ENCODE measurements at regions not wholly inside any gene's neighbourhood (a gene's known extent, or its start where the extent isn't known, plus 50 kb on each side); places are given as distances from the start of the nearest gene placed in this dataset.
A peak's percentile ranks its signal among the peaks of the same experiment; 100 is the strongest.

GRCh38 chr4:165600959-165601683 lies 222.3 kb downstream of the CPE start:
- H3K27ac ChIP-seq (ENCODE audit: insufficient read depth in 1 of 2, low read depth in 1 of 2, low read length in 2 of 2, poor library complexity in 1 of 2, severe bottlenecking in 2 of 2), result peak overlapping the region in 1 of 2 experiments; percentile 23
- 0% methylated on average over 4 of the region's 4 CpGs for WGBS (ENCODE audit: insufficient coverage)
- peak; percentile 74 to 93 (median 89) for DNase-seq

GRCh38 chr4:165602621-165603020 lies 223.8 kb downstream of the CPE start:
- no peak overlapping the region for H3K4me3 ChIP-seq (ENCODE audit: control insufficient read depth in 1 of 7, extremely low read depth in 1 of 7, insufficient read depth in 4 of 7, low read depth in 2 of 7, low read length in 6 of 7)
- no peaks in the 10 kb centered on the region for H3K27me3 ChIP-seq (replicated peaks in 2 of 5; ENCODE audit: control insufficient read depth in 4 of 5, insufficient read depth in 5 of 5, low read length in 4 of 5)
- POLR2A ChIA-PET, result no interaction called here
- peaks cover 10 to 36% (median 24%) of the 10 kb centered on the region in 4 experiments for H3K4me1 ChIP-seq (ENCODE audit: control extremely low read depth in 1 of 4, control insufficient read depth in 4 of 4, insufficient read depth in 4 of 4, low read length in 3 of 4)
- 100% methylated on average over 1 of the region's 4 CpGs for WGBS (ENCODE audit: insufficient coverage)
- H3K9me3 ChIP-seq (ENCODE audit: control extremely low read depth in 1 of 5, control insufficient read depth in 4 of 5, insufficient read depth in 2 of 5, low read depth in 1 of 5, low read length in 4 of 5), result no peaks in the 10 kb centered on the region
- peak in 2 of 3 donors; percentile 10 to 49 for DNase-seq
- no peak overlapping the region for H3K27ac ChIP-seq (ENCODE audit: insufficient read depth in 1 of 2, low read depth in 1 of 2, low read length in 2 of 2, poor library complexity in 1 of 2, severe bottlenecking in 2 of 2)
- CTCF ChIA-PET, result no interaction called here
- no peaks in the 10 kb centered on the region for H3K36me3 ChIP-seq (ENCODE audit: control insufficient read depth in 4 of 4, insufficient read depth in 4 of 4, low read length in 3 of 4)

More at GRCh38 chr4:165600959-165601683, 222.3 kb downstream of the CPE start:
- ChIA-PET POLR2A (no interaction called here), CTCF (no interaction called here)
- no peaks in the 10 kb centered on the region for H3K36me3 ChIP-seq (ENCODE audit: control insufficient read depth in 4 of 4, insufficient read depth in 4 of 4, low read length in 3 of 4)
- no peaks in the 10 kb centered on the region for H3K27me3 ChIP-seq (replicated peaks in 2 of 5; ENCODE audit: control insufficient read depth in 4 of 5, insufficient read depth in 5 of 5, low read length in 4 of 5)
- no peaks in the 10 kb centered on the region for H3K9me3 ChIP-seq (ENCODE audit: control extremely low read depth in 1 of 5, control insufficient read depth in 4 of 5, insufficient read depth in 2 of 5, low read depth in 1 of 5, low read length in 4 of 5)
- H3K4me3 ChIP-seq (ENCODE audit: control insufficient read depth in 1 of 7, extremely low read depth in 1 of 7, insufficient read depth in 4 of 7, low read depth in 2 of 7, low read length in 6 of 7), result peak overlapping the region in 2 of 7 experiments; percentile 21 to 45
- H3K4me1 ChIP-seq (ENCODE audit: control extremely low read depth in 1 of 4, control insufficient read depth in 4 of 4, insufficient read depth in 4 of 4, low read length in 3 of 4), result peaks cover 10 to 36% (median 24%) of the 10 kb centered on the region in 4 experiments

GRCh38 chr4:165604181-165604580 lies 225.4 kb downstream of the CPE start:
- Histone ChIP-seq H3K27ac (ENCODE audit: insufficient read depth in 1 of 2, low read depth in 1 of 2, low read length in 2 of 2, poor library complexity in 1 of 2, severe bottlenecking in 2 of 2) (no peak overlapping the region), H3K9me3 (ENCODE audit: control extremely low read depth in 1 of 5, control insufficient read depth in 4 of 5, insufficient read depth in 2 of 5, low read depth in 1 of 5, low read length in 4 of 5) (no peaks in the 10 kb centered on the region), H3K4me1 (ENCODE audit: control extremely low read depth in 1 of 4, control insufficient read depth in 4 of 4, insufficient read depth in 4 of 4, low read length in 3 of 4) (peaks cover 10 to 36% (median 24%) of the 10 kb centered on the region in 4 experiments), H3K27me3 (replicated peaks in 2 of 5; ENCODE audit: control insufficient read depth in 4 of 5, insufficient read depth in 5 of 5, low read length in 4 of 5) (no peaks in the 10 kb centered on the region), H3K36me3 (ENCODE audit: control insufficient read depth in 4 of 4, insufficient read depth in 4 of 4, low read length in 3 of 4) (no peaks in the 10 kb centered on the region), H3K4me3 (ENCODE audit: control insufficient read depth in 1 of 7, extremely low read depth in 1 of 7, insufficient read depth in 4 of 7, low read depth in 2 of 7, low read length in 6 of 7) (no peak overlapping the region)
- ChIA-PET CTCF (interaction anchor here (1.1 to 1.4 kb wide), 2 partner anchors 9 to 11 kb away, joined by 3 read pairs; no protein-coding TSS in a partner anchor), POLR2A (no interaction called here)
- WGBS (ENCODE audit: insufficient coverage), result 69% methylated on average over 2 of the region's 2 CpGs
- DNase-seq, result no peak

- Histone ChIP-seq H3K27ac (ENCODE audit: insufficient read depth in 1 of 2, low read depth in 1 of 2, low read length in 2 of 2, poor library complexity in 1 of 2, severe bottlenecking in 2 of 2) (no peak overlapping the region), H3K36me3 (ENCODE audit: control insufficient read depth in 4 of 4, insufficient read depth in 4 of 4, low read length in 3 of 4) (no peaks in the 10 kb centered on the region), H3K4me3 (ENCODE audit: control insufficient read depth in 1 of 7, extremely low read depth in 1 of 7, insufficient read depth in 4 of 7, low read depth in 2 of 7, low read length in 6 of 7) (no peak overlapping the region), H3K9me3 (ENCODE audit: control extremely low read depth in 1 of 5, control insufficient read depth in 4 of 5, insufficient read depth in 2 of 5, low read depth in 1 of 5, low read length in 4 of 5) (no peaks in the 10 kb centered on the region), H3K27me3 (replicated peaks in 2 of 5; ENCODE audit: control insufficient read depth in 4 of 5, insufficient read depth in 5 of 5, low read length in 4 of 5) (no peaks in the 10 kb centered on the region), H3K4me1 (ENCODE audit: control extremely low read depth in 1 of 4, control insufficient read depth in 4 of 4, insufficient read depth in 4 of 4, low read length in 3 of 4) (peaks cover 8 to 36% (median 19%) of the 10 kb centered on the region in 4 experiments)
- DNase-seq, result no peak
- ChIA-PET POLR2A (no interaction called here), CTCF (no interaction called here)
- 93% methylated on average over 1 of the region's 1 CpG for WGBS (ENCODE audit: insufficient coverage)
Observed at GRCh38 chr4:165605811-165606210, 227.0 kb downstream of the CPE start.

- CTCF ChIA-PET, result no interaction called here
- no peaks in the 10 kb centered on the region for H3K27me3 ChIP-seq (replicated peaks in 2 of 5; ENCODE audit: control insufficient read depth in 4 of 5, insufficient read depth in 5 of 5, low read length in 4 of 5)
- no peak for DNase-seq
- no CpG with 5 or more reads among the region's 2 CpGs for WGBS (ENCODE audit: insufficient coverage)
- no peaks in the 10 kb centered on the region for H3K9me3 ChIP-seq (ENCODE audit: control extremely low read depth in 1 of 5, control insufficient read depth in 4 of 5, insufficient read depth in 2 of 5, low read depth in 1 of 5, low read length in 4 of 5)
- no peaks in the 10 kb centered on the region for H3K36me3 ChIP-seq (ENCODE audit: control insufficient read depth in 4 of 4, insufficient read depth in 4 of 4, low read length in 3 of 4)
- peaks cover 4 to 36% (median 13%) of the 10 kb centered on the region in 4 experiments for H3K4me1 ChIP-seq (ENCODE audit: control extremely low read depth in 1 of 4, control insufficient read depth in 4 of 4, insufficient read depth in 4 of 4, low read length in 3 of 4)
- H3K4me3 ChIP-seq (ENCODE audit: control insufficient read depth in 1 of 7, extremely low read depth in 1 of 7, insufficient read depth in 4 of 7, low read depth in 2 of 7, low read length in 6 of 7), result no peak overlapping the region
- POLR2A ChIA-PET, result no interaction called here
- no peak overlapping the region for H3K27ac ChIP-seq (ENCODE audit: insufficient read depth in 1 of 2, low read depth in 1 of 2, low read length in 2 of 2, poor library complexity in 1 of 2, severe bottlenecking in 2 of 2)
Observed at GRCh38 chr4:165606465-165607205, 227.8 kb downstream of the CPE start.

- no peaks in the 10 kb centered on the region for H3K27me3 ChIP-seq (replicated peaks in 2 of 5; ENCODE audit: control insufficient read depth in 4 of 5, insufficient read depth in 5 of 5, low read length in 4 of 5)
- H3K9me3 ChIP-seq (ENCODE audit: control extremely low read depth in 1 of 5, control insufficient read depth in 4 of 5, insufficient read depth in 2 of 5, low read depth in 1 of 5, low read length in 4 of 5), result no peaks in the 10 kb centered on the region
- no peak overlapping the region for H3K4me3 ChIP-seq (ENCODE audit: control insufficient read depth in 1 of 7, extremely low read depth in 1 of 7, insufficient read depth in 4 of 7, low read depth in 2 of 7, low read length in 6 of 7)
- no peaks in the 10 kb centered on the region for H3K36me3 ChIP-seq (ENCODE audit: control insufficient read depth in 4 of 4, insufficient read depth in 4 of 4, low read length in 3 of 4)
- POLR2A ChIA-PET, result no interaction called here
- 100% methylated on average over 2 of the region's 2 CpGs for WGBS (ENCODE audit: insufficient coverage)
- CTCF ChIA-PET, result no interaction called here
- peaks cover 0 to 36% (median 14%) of the 10 kb centered on the region in 4 experiments for H3K4me1 ChIP-seq (ENCODE audit: control extremely low read depth in 1 of 4, control insufficient read depth in 4 of 4, insufficient read depth in 4 of 4, low read length in 3 of 4)
- no peak overlapping the region for H3K27ac ChIP-seq (ENCODE audit: insufficient read depth in 1 of 2, low read depth in 1 of 2, low read length in 2 of 2, poor library complexity in 1 of 2, severe bottlenecking in 2 of 2)
- no peak for DNase-seq
Observed at GRCh38 chr4:165609653-165610052, 230.8 kb downstream of the CPE start.
